Right lobe of liver (tissue), 6 donors: ENCODE measurements at regions not wholly inside any gene's neighbourhood (a gene's known extent, or its start where the extent isn't known, plus 50 kb on each side); places are given as distances from the start of the nearest gene placed in this dataset.

Experiments used
- ATAC-seq, 4 donors: fragments of 200-7000 bp; cut with Tn5 transposase; one replicate each; pipeline ENCODE4 v1.9.1; 2020; ENCODE audit warnings: mild to moderate bottlenecking in 4 of 4, moderate library complexity in 4 of 4
- DNase-seq, 3 donors: peaks; one replicate each; pipeline ENCODE4 v3.0.0-alpha.2; 2020
- H3K27ac ChIP-seq, 3 donors: fragments of 200-600 bp; one replicate each; pipeline ENCODE4 v1.8.0; 2022
- H3K27me3 ChIP-seq, 2 donors: fragments of 200-600 bp; one replicate each; pipeline ENCODE4 v1.8.0; 2022
- H3K36me3 ChIP-seq, 4 donors: fragments of 200-600 bp; sonication (generic) in 1 of 4; one replicate each; pipeline versions ENCODE4 v1.5.1 to v1.8.0; 2017 to 2022; ENCODE audit warnings: control low read depth in 1 of 4
- H3K4me1 ChIP-seq, 4 donors: fragments of 200-600 bp; sonication (generic) in 1 of 4; one replicate each; pipeline versions ENCODE4 v1.5.1 to v1.8.0; 2017 to 2022; ENCODE audit warnings: control low read depth in 1 of 4
- H3K4me3 ChIP-seq, 3 donors: fragments of 200-600 bp; one replicate each; pipeline ENCODE4 v1.8.0; 2022
- H3K9me3 ChIP-seq, 4 donors: fragments of 200-600 bp; sonication (generic) in 1 of 4; one replicate each; pipeline versions ENCODE4 v1.5.1 to v1.8.0; 2017 to 2022; ENCODE audit warnings: control low read depth in 1 of 4
- CTCF ChIP-seq, 4 donors: fragments of 200-600 bp in 3 of 4; fragments of 450-650 bp in 1 of 4; IDR thresholded peaks; one replicate each; pipeline versions ENCODE4 v1.5.1 to v1.8.0; 2016 to 2022; ENCODE audit warnings: antibody characterized with exemption in 4 of 4, mild to moderate bottlenecking in 2 of 4
- POLR2A ChIP-seq: fragments of 450-650 bp; IDR thresholded peaks from one replicate; pipeline ENCODE4 v1.6.1; 2017; ENCODE audit warnings: antibody characterized with exemption, mild to moderate bottlenecking
- WGBS: methylation state at CpG from one replicate; pipeline ENCODE4 v1.1.6; 2018; ENCODE audit warnings: low coverage, low lambda C conversion rate; ENCODE audit not compliant: insufficient coverage; ENCODE audit errors: missing lambda C conversion rate; 5-methylcytosine and 5-hydroxymethylcytosine counted together
- intact Hi-C, 2 donors: fragments of 100-400 bp; cut with DNase I; formaldehyde crosslinking; loops; one replicate each; pipeline versions ENCODE4 v1.11.2 to v1.14.1; 2022
- donor health status: DM: no; HTN: yes; CAD: no.
- donor health status: DM: no; HTN: no; CAD: no.
- donor health status: DM: no; HTN: no; CAD: no.
- donor health status: DM: no; HTN: yes; CAD: no.
- donor health status: DM: no; HTN: yes; CAD: no.

- H3K4me3 ChIP-seq, result no peak overlapping the region
- no peaks in the 10 kb centered on the region for H3K36me3 ChIP-seq
- no peak overlapping the region for H3K27ac ChIP-seq
- WGBS, result 3% methylated on average over 2 of the region's 2 CpGs
- intact Hi-C loops, result no loop called here
- no peak for DNase-seq
- TF ChIP-seq POLR2A, result no peak
- no peak for TF ChIP-seq CTCF (IDR thresholded peaks at IDR 0.05)
- H3K27me3 ChIP-seq, result no peaks in the 10 kb centered on the region
- no peaks in the 10 kb centered on the region for H3K4me1 ChIP-seq
- no peaks in the 10 kb centered on the region for H3K9me3 ChIP-seq
- no peak for ATAC-seq
Observed at GRCh38 chr3:187522293-187522692, 147.9 kb downstream of the SST start.

- no peaks in the 10 kb centered on the region for H3K27me3 ChIP-seq
- ATAC-seq (no peak), DNase-seq (no peak)
- no peak overlapping the region for H3K27ac ChIP-seq
- WGBS, result 67% methylated on average over 2 of the region's 2 CpGs
- H3K36me3 ChIP-seq, result no peaks in the 10 kb centered on the region
- H3K4me1 ChIP-seq, result no peaks in the 10 kb centered on the region
- H3K4me3 ChIP-seq, result no peak overlapping the region
- intact Hi-C loops, result no loop called here
- H3K9me3 ChIP-seq, result no peaks in the 10 kb centered on the region
- no peak for TF ChIP-seq POLR2A
Observed at GRCh38 chr3:187521546-187521945, 148.6 kb downstream of the SST start.

GRCh38 chr3:187520027-187520945 lies 149.9 kb downstream of the SST start:
- H3K4me1 ChIP-seq, result no peaks in the 10 kb centered on the region
- no peak overlapping the region for H3K4me3 ChIP-seq
- no peaks in the 10 kb centered on the region for H3K36me3 ChIP-seq
- ATAC-seq (peak in 2 of 4 donors; percentile 41 to 59), DNase-seq (peak in 1 of 3 donors; percentile 60)
- intact Hi-C loops, result no loop called here
- no peak for TF ChIP-seq CTCF (IDR thresholded peaks at IDR 0.05)
- WGBS, result 65% methylated on average over 8 of the region's 9 CpGs
- H3K9me3 ChIP-seq, result no peaks in the 10 kb centered on the region
- no peaks in the 10 kb centered on the region for H3K27me3 ChIP-seq
- H3K27ac ChIP-seq, result no peak overlapping the region

GRCh38 chr3:187519428-187519890 lies 150.7 kb downstream of the SST start:
- no peaks in the 10 kb centered on the region for H3K27me3 ChIP-seq
- TF ChIP-seq POLR2A, result no peak
- no peak for TF ChIP-seq CTCF (IDR thresholded peaks at IDR 0.05)
- H3K4me1 ChIP-seq, result no peaks in the 10 kb centered on the region
- no peak for DNase-seq
- ATAC-seq, result no peak
- WGBS, result 81% methylated on average over 9 of the region's 9 CpGs
- H3K36me3 ChIP-seq, result no peaks in the 10 kb centered on the region
- H3K9me3 ChIP-seq, result no peaks in the 10 kb centered on the region
- no peak overlapping the region for H3K27ac ChIP-seq
- no peak overlapping the region for H3K4me3 ChIP-seq
- intact Hi-C loops, result no loop called here

- Histone ChIP-seq H3K9me3 (no peaks in the 10 kb centered on the region), H3K27me3 (no peaks in the 10 kb centered on the region), H3K36me3 (no peaks in the 10 kb centered on the region), H3K4me1 (no peaks in the 10 kb centered on the region), H3K27ac (no peak overlapping the region), H3K4me3 (no peak overlapping the region)
- WGBS, result 73% methylated on average over 3 of the region's 3 CpGs
- ATAC-seq, result no peak
- DNase-seq, result no peak
- TF ChIP-seq POLR2A, result no peak
- no peak for TF ChIP-seq CTCF (IDR thresholded peaks at IDR 0.05)
- intact Hi-C loops, result no loop called here
Observed at GRCh38 chr3:187518616-187519015, 150.4 kb downstream of the RTP4 start.
